ENCODE measurements at regions not wholly inside any gene's neighbourhood (a gene's known extent, or its start where the extent isn't known, plus 50 kb on each side); places are given as distances from the start of the nearest gene placed in this dataset.

- H3K36me3 ChIP-seq: no peaks in the 10 kb centered on the region
- 70% methylated on average over 3 of the region's 3 CpGs for WGBS
- no peak overlapping the region for H3K27ac ChIP-seq
- no peak for DNase-seq (ENCODE audit: low spot score in 2 of 2)
- H3K9me3 ChIP-seq: no peaks in the 10 kb centered on the region
- H3K27me3 ChIP-seq: no peaks in the 10 kb centered on the region
- H3K4me3 ChIP-seq: no peak overlapping the region
- TF ChIP-seq, protein P1, sequence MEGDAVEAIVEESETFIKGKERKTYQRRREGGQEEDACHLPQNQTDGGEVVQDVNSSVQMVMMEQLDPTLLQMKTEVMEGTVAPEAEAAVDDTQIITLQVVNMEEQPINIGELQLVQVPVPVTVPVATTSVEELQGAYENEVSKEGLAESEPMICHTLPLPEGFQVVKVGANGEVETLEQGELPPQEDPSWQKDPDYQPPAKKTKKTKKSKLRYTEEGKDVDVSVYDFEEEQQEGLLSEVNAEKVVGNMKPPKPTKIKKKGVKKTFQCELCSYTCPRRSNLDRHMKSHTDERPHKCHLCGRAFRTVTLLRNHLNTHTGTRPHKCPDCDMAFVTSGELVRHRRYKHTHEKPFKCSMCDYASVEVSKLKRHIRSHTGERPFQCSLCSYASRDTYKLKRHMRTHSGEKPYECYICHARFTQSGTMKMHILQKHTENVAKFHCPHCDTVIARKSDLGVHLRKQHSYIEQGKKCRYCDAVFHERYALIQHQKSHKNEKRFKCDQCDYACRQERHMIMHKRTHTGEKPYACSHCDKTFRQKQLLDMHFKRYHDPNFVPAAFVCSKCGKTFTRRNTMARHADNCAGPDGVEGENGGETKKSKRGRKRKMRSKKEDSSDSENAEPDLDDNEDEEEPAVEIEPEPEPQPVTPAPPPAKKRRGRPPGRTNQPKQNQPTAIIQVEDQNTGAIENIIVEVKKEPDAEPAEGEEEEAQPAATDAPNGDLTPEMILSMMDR (IDR thresholded peaks at IDR 0.05): no peak
- TF ChIP-seq POLR2A (IDR thresholded peaks at IDR 0.05) (no peak), POLR2AphosphoS5 (IDR thresholded peaks at IDR 0.05) (no peak), EP300 (IDR thresholded peaks at IDR 0.05) (no peak)
- H3K4me1 ChIP-seq: peaks cover 3% of the 10 kb centered on the region
Measured at GRCh38 chr1:87927391-87928280, 599.0 kb downstream of the LMO4 start.

GRCh38 chr1:87928623-87929022 is 599.9 kb downstream of the LMO4 start:
- WGBS: 75% methylated on average over 1 of the region's 1 CpG
- H3K9me3 ChIP-seq: no peaks in the 10 kb centered on the region

GRCh38 chr1:87929906-87930305 is 601.2 kb downstream of the LMO4 start:
- DNase-seq (ENCODE audit: low spot score in 2 of 2): no peak
- no peaks in the 10 kb centered on the region for H3K36me3 ChIP-seq
- 46% methylated on average over 1 of the region's 1 CpG for WGBS
- H3K4me1 ChIP-seq: peaks cover 3% of the 10 kb centered on the region
- TF ChIP-seq, protein P1 (IDR thresholded peaks at IDR 0.05): no peak
- TF ChIP-seq EP300 (IDR thresholded peaks at IDR 0.05) (no peak), POLR2A (IDR thresholded peaks at IDR 0.05) (no peak), POLR2AphosphoS5 (IDR thresholded peaks at IDR 0.05) (no peak)
- H3K9me3 ChIP-seq: no peaks in the 10 kb centered on the region
- no peak overlapping the region for H3K27ac ChIP-seq
- H3K4me3 ChIP-seq: no peak overlapping the region
- no peaks in the 10 kb centered on the region for H3K27me3 ChIP-seq

More at GRCh38 chr1:87928623-87929022, 599.9 kb downstream of the LMO4 start:
- DNase-seq (ENCODE audit: low spot score in 2 of 2): no peak
- TF ChIP-seq, protein P1 (IDR thresholded peaks at IDR 0.05): no peak
- TF ChIP-seq EP300 (IDR thresholded peaks at IDR 0.05): no peak
- no peak for TF ChIP-seq POLR2A (IDR thresholded peaks at IDR 0.05)
- no peak for TF ChIP-seq POLR2AphosphoS5 (IDR thresholded peaks at IDR 0.05)
- Histone ChIP-seq H3K4me3 (no peak overlapping the region), H3K36me3 (no peaks in the 10 kb centered on the region), H3K4me1 (peaks cover 3% of the 10 kb centered on the region), H3K27ac (no peak overlapping the region), H3K27me3 (no peaks in the 10 kb centered on the region)

DNA sequence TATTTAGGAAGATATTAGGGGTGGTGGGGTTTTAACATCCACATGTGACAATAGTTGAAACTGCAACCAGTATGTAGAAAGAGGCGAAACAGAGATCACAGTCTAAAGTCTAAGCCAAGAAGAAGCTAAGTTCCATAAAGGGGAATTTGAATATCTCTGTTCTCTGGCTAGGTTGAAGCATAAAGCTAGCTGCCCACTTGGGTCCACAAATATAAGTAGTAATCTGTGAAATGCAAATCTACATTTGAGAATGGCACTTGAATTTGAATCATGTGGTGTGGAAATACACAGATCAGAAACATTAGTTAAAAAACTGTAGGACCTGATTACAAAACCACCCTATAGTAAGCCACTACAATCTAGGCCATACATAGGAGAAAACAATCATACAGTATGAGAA is 602.1 kb downstream of the LMO4 start:
- DNase-seq (ENCODE audit: low spot score in 2 of 2): no peak
- Histone ChIP-seq H3K27me3 (no peaks in the 10 kb centered on the region), H3K4me1 (peaks cover 3% of the 10 kb centered on the region), H3K27ac (no peak overlapping the region), H3K4me3 (no peak overlapping the region), H3K9me3 (no peaks in the 10 kb centered on the region), H3K36me3 (no peaks in the 10 kb centered on the region)
- 97% methylated on average over 1 of the region's 1 CpG for WGBS
- TF ChIP-seq POLR2AphosphoS5 (IDR thresholded peaks at IDR 0.05) (no peak), EP300 (IDR thresholded peaks at IDR 0.05) (no peak), POLR2A (IDR thresholded peaks at IDR 0.05) (no peak)
- TF ChIP-seq, protein P1 (IDR thresholded peaks at IDR 0.05): no peak

- Histone ChIP-seq H3K9me3 (no peaks in the 10 kb centered on the region), H3K4me1 (peaks cover 3% of the 10 kb centered on the region), H3K27me3 (no peaks in the 10 kb centered on the region), H3K36me3 (no peaks in the 10 kb centered on the region), H3K27ac (no peak overlapping the region), H3K4me3 (no peak overlapping the region)
- 93% methylated on average over 6 of the region's 6 CpGs for WGBS
- no peak for DNase-seq (ENCODE audit: low spot score in 2 of 2)
- no peak for TF ChIP-seq POLR2A (IDR thresholded peaks at IDR 0.05)
- TF ChIP-seq POLR2AphosphoS5 (IDR thresholded peaks at IDR 0.05): no peak
- TF ChIP-seq, protein P1 (IDR thresholded peaks at IDR 0.05): no peak
- TF ChIP-seq EP300 (IDR thresholded peaks at IDR 0.05): no peak
Measured at GRCh38 chr1:87933171-87933570, 604.5 kb downstream of the LMO4 start.

All from suprapubic skin (tissue), 4 donors.